Inflammatory macrophage treated with lipopolysaccharide for 4 hours (primary cell): ENCODE measurements at regions not wholly inside any gene's neighbourhood (a gene's known extent, or its start where the extent isn't known, plus 50 kb on each side); places are given as distances from the start of the nearest gene placed in this dataset.
"Not testable (repeated sequence)": the region's sequence is repeated elsewhere in the genome, so short reads cannot be mapped to it uniquely, and the experiment has no call there.

Experiments
- DNase-seq: peaks from one replicate; pipeline ENCODE4 v3.0.0-alpha.2; 2020

DNA sequence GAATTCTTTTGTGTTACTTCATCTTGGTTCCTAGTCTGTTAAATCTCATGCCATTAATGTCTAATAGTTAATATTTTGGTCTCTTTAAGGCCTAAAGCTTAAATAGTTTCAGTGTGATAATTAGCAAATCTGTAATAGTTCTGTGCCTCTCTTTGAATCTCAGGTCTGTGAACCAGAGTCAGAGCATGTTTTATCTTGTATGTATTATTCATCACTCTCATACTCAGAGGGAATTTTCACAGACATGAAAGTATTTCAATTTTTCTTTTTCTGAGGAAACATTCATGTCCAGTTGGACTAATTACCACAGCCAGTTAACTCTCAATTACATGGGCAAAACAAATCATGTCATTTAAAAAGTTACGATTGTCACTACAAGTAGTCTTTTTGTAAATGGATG lies 931.9 kb upstream of the SLC39A10 start:
- DNase-seq: no peak

DNA sequence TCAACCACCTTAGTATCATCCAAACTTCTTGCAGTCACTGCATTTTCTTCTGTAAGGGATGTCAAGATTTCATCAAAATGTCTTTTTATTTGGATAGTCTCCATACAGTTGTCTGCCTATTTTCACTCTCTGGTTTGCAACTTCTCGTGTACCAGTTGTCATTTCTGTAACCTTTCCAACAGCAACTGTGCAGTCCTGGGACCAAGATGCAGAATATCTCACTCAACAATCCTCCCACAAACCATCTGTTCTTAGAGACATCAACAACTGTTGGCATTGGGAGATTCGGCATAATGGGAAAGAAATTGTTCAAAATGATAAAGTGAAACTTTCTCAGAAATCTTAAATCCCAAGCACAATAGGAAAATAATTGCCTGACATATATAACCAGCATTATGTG lies 933.6 kb upstream of the SLC39A10 start:
- DNase-seq: no peak

DNA sequence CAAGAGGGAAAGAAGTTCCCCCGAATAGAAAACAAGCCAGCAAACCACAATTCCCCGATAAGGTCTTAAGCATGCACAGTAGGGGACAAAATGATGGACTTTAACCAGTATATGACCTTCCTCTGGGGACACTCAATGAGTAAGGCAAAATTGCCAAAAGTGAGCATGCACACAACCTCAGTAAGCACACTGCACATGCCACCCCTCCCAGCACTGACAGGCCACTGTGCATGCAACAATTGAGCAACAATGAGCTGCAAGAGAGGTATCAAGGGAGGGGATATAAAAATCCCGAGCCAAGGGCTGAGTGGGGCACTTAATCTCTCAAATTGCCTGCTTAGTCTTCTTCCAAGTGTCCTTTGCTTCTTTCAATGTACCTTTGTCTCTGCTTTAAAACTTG lies 935.8 kb upstream of the SLC39A10 start:
- no peak for DNase-seq

DNA sequence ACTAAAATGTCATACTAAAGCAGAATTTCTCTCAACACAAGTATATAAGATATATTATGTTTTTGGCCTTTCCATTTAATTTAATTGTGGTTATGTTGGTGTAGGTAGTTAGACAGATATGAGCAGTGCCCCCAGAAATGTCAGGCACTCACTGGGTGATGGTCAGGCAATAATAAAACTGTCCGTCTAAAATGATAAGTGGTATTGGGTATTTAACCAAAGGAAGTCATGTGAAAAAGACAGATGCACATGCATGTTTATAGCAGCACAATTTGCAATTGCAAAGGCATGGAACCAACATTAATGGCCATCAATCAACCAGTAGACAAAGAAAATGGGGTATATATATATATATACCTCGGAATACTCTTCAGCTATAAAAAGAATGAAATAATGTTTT lies 936.6 kb upstream of the SLC39A10 start:
- DNase-seq: no peak

DNA sequence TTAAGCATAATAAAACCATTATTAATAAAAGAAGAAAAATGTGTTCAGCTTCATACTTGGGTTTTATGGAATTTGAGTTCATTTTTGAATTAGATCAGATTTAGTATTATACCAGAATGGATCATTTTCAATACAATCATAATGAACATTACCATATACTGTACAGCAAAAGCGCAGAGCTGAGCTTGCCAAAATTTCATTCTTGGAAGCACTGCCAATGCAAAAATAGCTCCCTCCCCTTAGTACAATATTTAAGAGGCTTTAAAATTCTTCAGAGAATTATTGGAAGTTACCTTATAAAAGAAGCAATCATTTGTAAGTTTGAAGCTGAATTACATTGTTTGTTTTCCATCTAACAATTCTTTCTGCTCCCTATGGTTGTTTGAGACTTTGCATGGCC lies 938.1 kb upstream of the SLC39A10 start:
- DNase-seq: no peak

DNA sequence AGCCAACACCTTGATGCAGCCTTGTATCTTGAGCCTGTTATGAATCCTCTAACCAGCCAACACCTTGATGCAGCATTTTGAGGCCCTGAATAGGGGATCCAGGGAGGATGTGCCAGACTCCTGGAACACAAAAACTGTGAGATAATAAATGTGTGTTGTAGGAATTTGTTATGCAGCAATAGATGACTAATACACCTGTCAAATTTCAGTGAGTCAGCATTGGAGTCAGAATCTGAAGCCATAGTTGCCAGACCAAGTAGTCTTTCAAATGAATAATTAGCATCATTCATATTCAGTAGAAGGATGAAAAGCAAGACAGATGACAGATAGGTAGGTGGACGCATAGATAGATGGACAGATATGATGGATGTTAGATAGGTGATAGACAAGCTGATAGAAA lies 942.5 kb upstream of the SLC39A10 start:
- DNase-seq: no peak

DNA sequence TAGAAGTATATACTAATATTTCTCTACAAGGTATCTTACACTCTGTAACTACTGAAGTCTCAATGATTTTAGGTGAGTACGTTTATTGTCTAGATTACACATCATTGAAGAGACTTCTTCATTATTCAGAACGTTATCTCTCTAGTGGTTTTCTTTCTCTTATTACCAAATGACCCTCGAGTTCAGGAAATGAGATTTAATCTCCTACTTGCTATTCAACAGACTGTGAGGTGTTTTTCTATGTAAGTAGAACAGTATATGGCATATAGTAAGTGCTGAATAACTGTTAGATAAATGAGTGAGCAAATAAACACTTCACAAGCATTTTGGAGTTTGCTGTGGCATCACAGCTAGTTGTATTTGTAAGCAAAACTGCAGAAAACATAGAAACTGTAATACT lies 947.2 kb upstream of the SLC39A10 start:
- no peak for DNase-seq

DNA sequence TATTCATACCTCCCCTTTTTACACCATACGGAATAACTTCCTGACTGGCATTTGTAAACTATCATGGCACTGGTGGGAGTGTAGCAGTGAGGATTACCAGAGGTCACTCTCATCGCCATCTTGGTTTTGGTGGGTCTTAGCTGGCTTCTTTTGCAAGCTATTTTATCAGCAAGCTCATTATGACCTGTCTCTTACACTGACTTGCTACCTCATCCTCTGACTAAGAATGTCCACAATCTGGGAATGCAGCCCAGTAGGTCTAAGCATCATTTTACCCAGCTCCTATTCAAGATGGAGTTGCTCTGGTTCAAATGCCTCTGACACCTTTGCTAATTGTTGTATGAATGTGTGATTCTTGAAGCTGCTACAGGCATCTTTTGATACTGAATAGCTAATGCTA lies 950.8 kb upstream of the SLC39A10 start:
- DNase-seq: no peak

DNA sequence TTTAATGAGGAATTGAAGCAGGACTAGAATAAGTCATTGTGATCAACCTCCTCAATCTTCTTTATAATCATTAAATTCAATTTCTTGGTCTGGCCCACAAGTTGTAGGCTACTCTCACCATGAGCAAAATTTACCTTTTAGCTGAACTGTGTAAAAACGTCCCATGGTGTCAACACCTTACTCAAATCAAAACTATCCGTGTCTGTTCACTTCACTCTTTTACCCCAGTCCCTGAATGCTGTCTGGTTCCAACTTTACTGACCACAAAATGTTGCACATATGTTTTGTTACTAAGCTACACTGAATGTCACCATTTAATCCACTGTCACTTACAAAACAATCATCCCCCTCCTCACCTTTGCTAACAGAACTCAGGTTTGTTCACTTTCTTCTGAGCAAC lies 951.6 kb upstream of the SLC39A10 start:
- no peak for DNase-seq

DNA sequence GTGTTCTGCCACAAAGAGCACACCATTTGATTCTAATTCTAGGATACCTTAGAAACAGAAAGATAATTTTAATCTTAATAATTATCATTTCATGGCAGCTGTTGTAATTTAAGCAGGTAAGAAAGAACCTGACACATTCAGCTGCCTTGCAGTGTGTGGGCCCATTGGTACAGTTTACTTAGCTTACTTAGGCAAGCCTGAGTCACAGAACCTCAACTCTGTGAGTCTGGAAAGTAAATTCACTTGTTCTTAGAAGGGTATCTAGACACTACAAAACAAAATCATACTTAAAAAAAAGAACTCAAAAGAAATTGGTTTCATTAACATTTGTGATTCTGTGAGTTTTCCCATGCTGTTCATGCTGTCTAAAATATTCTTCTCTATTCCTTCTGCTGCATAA lies 956.3 kb upstream of the SLC39A10 start:
- DNase-seq: no peak

DNA sequence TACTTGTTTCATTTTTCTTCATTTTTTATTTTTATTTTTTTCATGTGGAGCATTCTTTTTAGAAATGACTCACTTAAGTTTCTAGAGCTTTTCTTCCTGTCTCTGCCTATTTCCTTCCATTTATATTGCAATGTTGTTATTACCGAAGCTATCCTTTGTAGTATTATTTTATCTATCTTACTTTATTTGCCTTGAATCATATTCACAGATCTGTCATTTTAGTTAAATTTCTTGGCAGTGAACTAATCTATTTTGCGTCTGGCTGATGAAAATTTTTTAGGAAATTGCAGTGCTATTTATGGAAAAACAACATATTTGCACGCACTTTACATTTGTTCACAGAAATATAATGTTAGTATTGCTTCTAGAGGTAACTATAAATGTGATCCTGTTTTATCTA lies 956.9 kb upstream of the SLC39A10 start:
- DNase-seq: no peak

DNA sequence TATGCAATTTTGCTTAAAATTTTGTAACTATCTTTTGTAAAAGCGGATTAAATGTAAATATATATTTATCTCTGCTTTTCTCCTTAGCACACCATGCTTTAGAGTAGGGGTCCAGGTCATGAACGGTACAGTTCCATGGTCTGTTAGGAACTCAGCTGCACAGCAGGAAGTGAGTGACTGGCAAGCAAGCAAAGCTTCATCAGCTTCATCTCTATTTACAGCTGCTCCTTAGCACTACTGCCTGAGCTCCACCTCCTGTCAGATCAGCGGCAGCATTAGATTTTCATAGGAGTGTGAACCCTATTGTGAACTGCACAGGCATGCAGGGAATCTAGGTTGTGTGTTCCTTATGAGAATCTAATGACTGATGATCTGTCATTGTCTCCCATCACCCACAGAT lies 959.0 kb upstream of the SLC39A10 start:
- DNase-seq: no peak

DNA sequence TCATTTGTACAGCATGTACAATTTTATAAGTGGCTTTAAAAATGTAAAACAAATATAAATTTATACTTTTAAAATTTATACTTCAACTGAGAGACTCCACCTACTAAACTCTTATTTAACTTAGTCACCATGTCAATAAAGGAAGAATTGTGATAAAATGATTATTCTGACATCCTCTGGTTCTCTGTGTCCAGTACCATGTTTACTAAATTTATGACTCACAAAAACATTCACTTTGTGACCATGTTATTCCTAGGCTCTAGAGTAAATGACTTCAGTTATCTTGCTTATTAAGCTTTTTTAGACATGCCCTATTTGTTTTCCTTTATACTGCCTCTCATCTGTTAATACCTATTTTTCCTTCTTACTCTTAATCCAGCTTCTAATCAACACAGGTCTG lies 959.6 kb upstream of the SLC39A10 start:
- DNase-seq: no peak

DNA sequence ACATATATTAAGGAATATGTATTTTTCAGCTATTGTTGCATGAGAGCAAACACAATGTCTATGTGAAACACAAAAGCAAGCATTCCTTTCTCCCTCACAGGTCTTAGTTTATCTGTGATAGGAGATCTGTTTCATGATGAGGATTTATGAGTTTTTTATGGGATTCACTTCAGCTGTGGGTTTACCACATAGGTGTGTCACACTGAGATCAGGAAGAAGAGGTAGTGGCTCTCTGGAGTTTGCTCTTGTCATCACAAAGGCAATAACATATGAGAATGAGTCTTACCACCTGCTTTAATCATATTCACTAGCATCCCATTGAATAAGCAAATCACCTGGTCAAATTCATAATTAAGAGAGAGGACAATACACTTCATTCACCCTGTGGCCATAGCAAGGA lies 960.3 kb upstream of the SLC39A10 start:
- DNase-seq: no peak

DNA sequence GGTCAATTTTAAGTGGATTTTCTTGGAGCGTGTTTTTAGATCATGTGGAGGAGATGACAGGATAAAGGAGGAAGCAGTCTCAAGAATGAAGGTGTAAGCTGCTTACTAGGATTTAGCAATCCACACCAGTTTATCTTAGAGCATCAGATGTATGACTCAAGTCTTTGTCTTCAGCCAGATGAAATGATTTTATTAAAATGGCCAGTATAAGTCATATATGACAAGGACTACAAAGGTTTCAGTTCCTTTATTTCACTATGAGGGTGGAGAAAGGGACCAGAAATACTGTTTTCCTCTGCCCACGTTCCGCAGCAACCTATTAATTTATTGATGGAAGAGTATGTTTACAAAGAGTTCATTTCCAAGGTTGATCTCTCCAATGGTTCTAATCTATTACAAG lies 970.5 kb upstream of the SLC39A10 start:
- DNase-seq: no peak

DNA sequence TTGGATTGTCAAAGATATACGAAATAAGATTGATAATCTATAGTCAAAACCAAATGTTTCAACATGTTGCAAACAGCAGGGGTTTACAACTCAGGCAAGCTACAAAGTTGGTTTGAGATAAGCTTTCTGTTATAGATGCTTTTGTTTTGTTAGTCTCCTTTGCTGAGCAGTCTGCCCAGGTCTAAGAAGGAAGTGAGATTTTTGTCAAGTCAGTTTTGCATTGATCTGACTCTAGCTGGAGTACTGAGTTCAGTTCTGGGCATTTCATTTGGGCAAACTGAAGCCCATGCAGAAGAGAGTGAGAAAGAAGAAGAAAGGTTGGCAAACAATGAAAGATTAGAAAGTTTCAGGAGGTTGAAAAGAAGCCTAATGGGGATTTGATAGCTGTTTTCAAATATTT lies 983.0 kb upstream of the SLC39A10 start:
- DNase-seq: no peak

DNA sequence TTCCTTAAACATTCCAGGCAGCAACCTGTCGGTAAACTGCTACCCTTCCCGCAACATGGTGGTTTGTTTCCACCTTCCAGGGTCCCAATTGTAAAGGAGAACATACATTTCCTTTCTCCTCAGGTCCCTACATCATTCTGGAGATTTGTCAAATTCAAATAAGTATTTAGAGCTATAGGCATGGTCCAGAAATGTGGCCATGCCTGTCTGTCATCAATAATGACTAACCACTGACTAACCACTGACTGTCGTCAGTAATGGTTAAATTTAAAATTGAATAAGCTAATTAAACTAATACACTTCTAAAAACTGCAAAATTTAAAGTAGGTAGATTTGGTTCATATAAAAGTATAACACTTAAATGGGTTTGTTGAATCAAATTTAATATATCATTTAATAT lies 984.0 kb upstream of the SLC39A10 start:
- DNase-seq: no peak

DNA sequence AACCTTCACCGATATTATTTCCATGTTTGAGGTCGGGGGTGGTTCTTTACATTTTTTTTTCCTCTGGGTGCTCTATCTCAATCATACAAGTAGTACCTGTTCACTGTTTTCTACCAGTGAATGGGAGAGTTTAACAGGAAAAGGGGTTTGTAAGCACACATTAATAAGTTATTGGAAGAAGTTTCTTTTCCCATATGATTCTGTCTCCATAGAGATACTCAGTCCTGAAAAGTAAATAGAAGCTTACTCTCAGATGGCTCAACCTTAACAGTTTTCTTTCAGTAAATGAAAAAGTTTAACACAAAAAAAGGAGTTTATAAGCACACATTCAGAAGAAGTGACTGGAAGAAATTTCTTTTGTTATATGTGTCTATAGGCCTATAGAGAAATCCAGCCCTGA lies 995.6 kb upstream of the SLC39A10 start:
- DNase-seq: no peak

DNA sequence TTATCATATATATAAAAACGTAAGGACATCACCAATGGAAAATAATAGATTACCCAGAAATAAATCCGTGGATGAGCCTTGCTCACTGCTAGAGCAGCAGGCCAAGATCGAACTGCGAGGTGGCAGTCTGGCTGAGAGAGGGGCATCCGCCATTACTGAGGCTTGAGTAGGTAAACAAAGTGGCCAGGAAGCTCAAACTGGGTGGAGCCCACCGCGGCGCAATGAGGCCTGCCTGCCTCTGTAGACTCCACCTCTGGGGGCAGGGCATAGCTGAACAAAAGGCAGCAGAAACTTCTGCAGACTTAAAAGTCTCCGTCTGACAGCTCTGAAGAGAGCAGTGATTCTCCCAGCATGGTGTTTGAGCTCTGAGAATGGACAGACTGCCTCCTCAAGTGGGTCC lies 1018.0 kb upstream of the SLC39A10 start:
- DNase-seq: not testable (repeated sequence)

DNA sequence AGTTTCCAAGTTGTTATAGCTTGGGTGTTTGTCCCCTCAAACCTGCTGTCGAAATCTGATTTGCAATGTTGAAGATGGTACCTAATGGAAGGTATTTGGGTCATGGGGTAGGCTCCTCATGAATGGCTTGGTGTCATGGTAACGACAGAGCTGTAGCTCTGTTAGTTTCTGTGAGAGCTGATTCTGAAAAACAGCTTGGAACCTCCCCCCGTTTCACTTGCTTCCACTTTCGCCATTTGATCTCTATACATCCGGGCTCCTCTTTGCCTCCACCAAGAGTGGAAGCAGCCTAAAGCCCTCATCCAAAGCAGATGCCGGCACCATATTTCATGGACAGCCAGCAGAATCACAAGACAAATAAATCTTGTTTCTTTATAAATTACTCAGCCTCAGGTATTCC lies 1035.1 kb upstream of the SLC39A10 start:
- DNase-seq: no peak

DNA sequence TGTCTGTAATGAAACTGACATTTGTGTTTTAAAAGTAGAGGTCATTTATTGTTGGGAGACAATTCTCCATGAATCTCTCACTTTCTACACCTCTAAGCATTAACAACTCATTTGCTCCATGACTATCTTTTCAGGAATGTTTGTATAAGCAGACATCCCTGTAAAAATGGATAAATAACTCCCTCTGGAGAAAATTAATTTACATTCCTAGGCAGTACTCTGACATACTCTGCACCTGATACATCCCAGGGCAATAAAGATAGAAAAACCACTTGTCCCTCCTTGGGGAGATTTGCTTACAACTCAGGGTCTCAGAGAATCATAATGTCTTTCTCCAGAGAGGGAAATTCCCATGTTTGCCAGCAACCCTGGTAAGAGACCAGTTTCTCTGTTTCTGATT lies 1037.7 kb upstream of the SLC39A10 start:
- no peak for DNase-seq

DNA sequence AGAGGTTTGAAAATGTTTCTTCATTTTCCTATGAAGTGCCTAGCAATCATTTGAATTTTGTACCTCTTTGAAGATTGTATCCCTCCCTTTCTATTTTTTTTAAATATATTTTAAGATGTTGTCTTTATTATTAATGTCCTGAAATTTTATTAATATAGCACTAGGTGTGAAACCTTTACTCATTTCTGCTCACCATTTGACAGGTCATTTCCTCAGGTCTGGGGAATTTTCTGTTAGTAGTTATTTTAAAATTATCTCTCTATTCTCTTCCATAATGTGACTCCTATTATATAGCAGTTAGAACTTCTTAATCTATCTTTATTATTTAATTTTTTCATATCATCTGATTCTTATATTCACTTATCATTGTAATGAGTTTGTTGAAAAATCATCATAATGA lies 1038.6 kb upstream of the SLC39A10 start:
- DNase-seq: no peak

DNA sequence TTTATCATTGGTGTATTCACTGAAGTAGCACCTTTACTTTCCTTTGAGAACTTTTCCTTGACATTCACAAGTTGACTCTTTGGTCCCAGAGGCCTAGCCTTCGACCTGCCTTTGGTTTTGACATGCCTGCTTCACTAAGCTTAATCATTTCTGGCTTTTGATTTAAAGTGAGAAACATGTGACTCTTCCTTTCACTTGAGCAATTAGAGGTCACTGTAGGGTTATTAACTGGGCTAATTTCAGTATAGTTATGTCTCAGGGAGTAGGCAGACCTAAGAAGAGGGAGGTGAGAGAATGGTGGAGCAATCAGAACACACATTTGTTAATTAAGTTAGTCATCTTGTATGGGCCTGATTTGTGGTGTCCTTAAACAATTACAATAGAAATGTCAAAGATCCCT lies 1040.7 kb upstream of the SLC39A10 start:
- DNase-seq: no peak

DNA sequence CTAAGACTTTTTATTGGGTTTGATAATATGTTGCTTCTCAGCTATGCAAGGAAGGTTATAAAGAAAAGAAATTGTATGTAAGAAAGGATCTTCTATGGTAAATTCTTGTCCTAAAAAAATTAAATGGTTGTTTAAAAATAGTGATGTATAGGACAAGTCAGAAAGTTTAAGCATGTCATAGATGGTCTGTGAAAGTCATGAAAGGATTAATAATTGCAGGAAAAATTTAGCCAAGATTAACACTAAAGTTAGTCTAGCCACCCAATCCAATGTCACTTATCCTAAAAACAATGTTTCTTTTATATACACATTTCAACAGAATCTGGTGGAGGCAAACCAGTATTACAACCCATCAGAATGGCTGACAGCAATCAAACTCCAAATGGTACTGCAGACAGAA lies 1046.7 kb upstream of the SLC39A10 start:
- DNase-seq: no peak

DNA sequence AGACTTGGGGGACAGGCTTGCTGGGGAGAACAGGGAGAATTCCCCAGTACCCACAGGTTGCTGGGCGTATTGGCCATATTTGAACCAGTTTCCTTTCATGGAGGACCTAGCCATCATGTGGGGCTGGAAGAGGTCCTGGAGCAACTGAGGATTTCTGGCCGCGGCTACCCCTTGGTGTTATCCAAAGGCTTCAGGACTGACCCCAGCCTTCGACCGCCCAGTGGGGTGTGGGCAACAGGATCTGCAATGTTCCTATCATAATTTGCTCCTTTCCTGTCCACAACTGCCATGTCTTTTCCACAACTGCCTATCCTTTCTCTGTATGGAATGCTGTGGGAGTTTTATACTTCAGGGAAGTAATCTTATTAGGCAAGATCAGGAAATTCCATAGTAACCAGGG lies 1053.6 kb upstream of the SLC39A10 start:
- DNase-seq: no peak

DNA sequence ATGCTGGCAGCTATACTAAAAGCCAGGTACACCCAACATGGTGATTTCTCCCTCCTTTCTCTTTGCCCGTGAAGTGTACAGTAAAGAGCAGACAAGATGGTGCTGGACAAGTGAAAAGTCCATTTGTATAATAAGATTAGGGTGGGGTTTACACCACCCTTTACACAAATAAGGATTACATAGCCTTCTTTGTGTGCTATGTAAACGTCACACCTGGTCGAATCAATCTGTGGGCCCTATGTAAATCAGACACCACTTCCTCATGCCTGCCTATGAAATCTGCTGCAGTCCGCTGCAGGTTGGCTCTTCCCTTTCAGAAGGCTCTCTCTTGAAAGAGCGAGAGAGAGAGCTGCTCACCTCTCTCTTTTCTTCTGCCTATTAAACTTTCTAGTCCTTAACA lies 1054.3 kb upstream of the SLC39A10 start:
- no peak for DNase-seq

DNA sequence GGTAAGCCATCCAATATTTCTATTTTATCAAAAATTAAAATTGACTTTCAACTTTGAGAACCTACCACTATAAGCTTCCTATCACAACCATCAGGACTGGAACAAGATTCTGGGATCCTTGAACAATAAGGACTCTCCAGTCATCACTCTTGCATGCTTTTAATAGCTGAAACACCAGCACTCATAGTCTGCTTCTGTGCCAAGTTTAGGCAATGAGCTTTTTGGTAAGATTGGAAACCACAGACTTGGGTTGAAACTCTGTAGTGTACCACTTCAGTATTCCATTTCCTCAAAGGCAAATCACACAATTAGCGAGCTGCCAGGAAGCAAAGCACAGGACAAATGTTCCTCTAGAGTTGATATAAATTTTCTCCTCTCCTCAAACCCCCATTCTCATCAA lies 1065.8 kb upstream of the SLC39A10 start:
- no peak for DNase-seq
